Spleen (tissue), 11 donors: ENCODE measurements at regions not wholly inside any gene's neighbourhood (a gene's known extent, or its start where the extent isn't known, plus 50 kb on each side); places are given as distances from the start of the nearest gene placed in this dataset.

ENCODE experiments used
- DNase-seq: peaks from one replicate; pipeline ENCODE4 v3.0.0-alpha.2; 2020
- H3K27ac ChIP-seq, 8 donors: fragments of 200-600 bp; sonication (generic) in 7 of 8; 1 replicate in 4 of 8; 2 replicates in 4 of 8; pipeline versions ENCODE4 v1.5.0 to v1.8.0; 2016 to 2021; ENCODE audit warnings: inconsistent platforms in 4 of 8, mild to moderate bottlenecking in 4 of 8, moderate library complexity in 1 of 8
- H3K27me3 ChIP-seq, 7 donors: fragments of 200-600 bp; sonication (generic) in 6 of 7; replicated peaks in 1 of 7; 1 replicate in 4 of 7; 2 replicates in 3 of 7; pipeline versions ENCODE4 v1.5.0 to v1.8.0; 2016 to 2021; ENCODE audit warnings: inconsistent platforms in 3 of 7, mild to moderate bottlenecking in 1 of 7
- H3K36me3 ChIP-seq, 6 donors: fragments of 200-600 bp; sonication (generic) in 5 of 6; 1 replicate in 4 of 6; 2 replicates in 2 of 6; pipeline versions ENCODE4 v1.5.0 to v1.8.0; 2016 to 2021; ENCODE audit warnings: inconsistent platforms in 2 of 6
- H3K4me1 ChIP-seq, 6 donors: fragments of 200-600 bp; sonication (generic) in 5 of 6; 1 replicate in 3 of 6; 2 replicates in 3 of 6; pipeline versions ENCODE4 v1.5.0 to v1.8.0; 2016 to 2021; ENCODE audit warnings: inconsistent platforms in 3 of 6
- H3K4me3 ChIP-seq, 8 donors: fragments of 200-600 bp; sonication (generic) in 7 of 8; 1 replicate in 4 of 8; 2 replicates in 4 of 8; pipeline versions ENCODE4 v1.5.0 to v1.8.0; 2016 to 2021; ENCODE audit warnings: inconsistent platforms in 4 of 8, mild to moderate bottlenecking in 4 of 8, moderate library complexity in 2 of 8
- H3K9me3 ChIP-seq, 8 donors: fragments of 200-600 bp; sonication (generic) in 7 of 8; 1 replicate in 4 of 8; 2 replicates in 4 of 8; pipeline versions ENCODE4 v1.5.0 to v1.8.0; 2016 to 2021; ENCODE audit warnings: inconsistent platforms in 4 of 8
- CTCF ChIP-seq, 11 experiments: fragments of 200-600 bp in 7 of 11; fragments of 450-650 bp in 4 of 11; sonication (generic) in 4 of 11; IDR thresholded peaks in 8 of 11; conservative IDR thresholded peaks in 3 of 11; 1 replicate in 7 of 11; 2 replicates in 4 of 11; pipeline versions ENCODE4 v1.4.0 to v1.8.0; 2016 to 2021; ENCODE audit warnings: antibody characterized with exemption in 11 of 11, inconsistent platforms in 4 of 11, mild to moderate bottlenecking in 1 of 11
- POLR2A ChIP-seq, 3 donors: fragments of 450-650 bp; IDR thresholded peaks; one replicate each; pipeline ENCODE4 v1.5.1; 2017; ENCODE audit warnings: antibody characterized with exemption in 3 of 3, mild to moderate bottlenecking in 1 of 3
- POLR2AphosphoS5 ChIP-seq, 3 donors: sonication (generic); formaldehyde crosslinking; IDR thresholded peaks; one replicate each; pipeline ENCODE4 v1.5.1; 2017; ENCODE audit warnings: antibody characterized with exemption in 3 of 3
- WGBS, 5 donors: extraction: QIAGEN DNeasy Blood & Tissue Kit in 3 of 5; methylation state at CpG; one replicate each; pipeline versions ENCODE4 v1.1.5 to v1.1.7; 2013 to 2018; 5-methylcytosine and 5-hydroxymethylcytosine counted together
- intact Hi-C: fragments of 100-400 bp; cut with DNase I; formaldehyde crosslinking; loops from one replicate; pipeline ENCODE4 v1.15.0; 2023; ENCODE audit warnings: low total_unique reads
- donor health status: healthy with polysubstance abuse.
- donor health status: DM: no; HTN: no; CAD: no; lungs with moderate emphysema.
- donor health status: DM: no; HTN: no; CAD: no.
- donor health status: Bipolar disorder and iron deficiency.
- donor health status: healthy.
- donor health status: DM: no; HTN: no; CAD: no.
- donor health status: DM: yes; HTN: yes; CAD: no.

- H3K4me1 ChIP-seq: no peaks in the 10 kb centered on the region
- H3K27me3 ChIP-seq: peaks cover 0 to 93% (median 18%) of the 10 kb centered on the region in 7 donors
- peaks cover 0 to 14% (median 6%) of the 10 kb centered on the region in 8 donors for H3K9me3 ChIP-seq
- intact Hi-C loops: no loop called here
- TF ChIP-seq POLR2AphosphoS5 (IDR thresholded peaks at IDR 0.05) (no peak), CTCF (IDR thresholded peaks at IDR 0.05 in 8 of 11, conservative IDR thresholded peaks at IDR 0.05 in 3 of 11) (no peak), POLR2A (IDR thresholded peaks at IDR 0.05) (no peak)
- DNase-seq: no peak
- H3K27ac ChIP-seq: no peak overlapping the region
- WGBS, 5 donors: 70 to 81% (median 75%) methylated on average over 7 of the region's 7 CpGs
- H3K36me3 ChIP-seq: no peaks in the 10 kb centered on the region
- no peak overlapping the region for H3K4me3 ChIP-seq
These were observed 55.3 kb upstream of the RBFOX3 start for GRCh38 chr17:79666111-79666510.

GRCh38 chr17:79664930-79665737 lies 54.3 kb upstream of the RBFOX3 start:
- peaks cover 0 to 19% (median 7%) of the 10 kb centered on the region in 8 donors for H3K9me3 ChIP-seq
- H3K4me1 ChIP-seq: no peaks in the 10 kb centered on the region
- DNase-seq: no peak
- peaks cover 0 to 92% (median 18%) of the 10 kb centered on the region in 7 donors for H3K27me3 ChIP-seq
- TF ChIP-seq POLR2A (IDR thresholded peaks at IDR 0.05) (no peak), POLR2AphosphoS5 (IDR thresholded peaks at IDR 0.05) (no peak), CTCF (IDR thresholded peaks at IDR 0.05 in 8 of 11, conservative IDR thresholded peaks at IDR 0.05 in 3 of 11) (no peak)
- H3K27ac ChIP-seq: no peak overlapping the region
- H3K4me3 ChIP-seq: no peak overlapping the region
- intact Hi-C loops: no loop called here
- H3K36me3 ChIP-seq: no peaks in the 10 kb centered on the region
- 18 to 31% (median 25%) methylated on average over 18 to 22 of the region's 22 CpGs for WGBS, 5 donors

- Histone ChIP-seq H3K27me3 (peaks cover 0 to 90% (median 24%) of the 10 kb centered on the region in 7 donors), H3K4me1 (no peaks in the 10 kb centered on the region), H3K9me3 (peaks cover 0 to 19% (median 7%) of the 10 kb centered on the region in 8 donors), H3K27ac (no peak overlapping the region), H3K4me3 (no peak overlapping the region), H3K36me3 (no peaks in the 10 kb centered on the region)
- intact Hi-C loops: no loop called here
- DNase-seq: no peak
- TF ChIP-seq CTCF (IDR thresholded peaks at IDR 0.05 in 8 of 11, conservative IDR thresholded peaks at IDR 0.05 in 3 of 11) (no peak), POLR2A (IDR thresholded peaks at IDR 0.05) (no peak), POLR2AphosphoS5 (IDR thresholded peaks at IDR 0.05) (no peak)
These were observed 50.6 kb upstream of the RBFOX3 start for GRCh38 chr17:79661292-79662041.
